ENCODE measurements at regions not wholly inside any gene's neighbourhood (a gene's known extent, or its start where the extent isn't known, plus 50 kb on each side); places are given as distances from the start of the nearest gene placed in this dataset.
"Not testable (repeated sequence)": the region's sequence is repeated elsewhere in the genome, so short reads cannot be mapped to it uniquely, and the experiment has no call there.

DNA sequence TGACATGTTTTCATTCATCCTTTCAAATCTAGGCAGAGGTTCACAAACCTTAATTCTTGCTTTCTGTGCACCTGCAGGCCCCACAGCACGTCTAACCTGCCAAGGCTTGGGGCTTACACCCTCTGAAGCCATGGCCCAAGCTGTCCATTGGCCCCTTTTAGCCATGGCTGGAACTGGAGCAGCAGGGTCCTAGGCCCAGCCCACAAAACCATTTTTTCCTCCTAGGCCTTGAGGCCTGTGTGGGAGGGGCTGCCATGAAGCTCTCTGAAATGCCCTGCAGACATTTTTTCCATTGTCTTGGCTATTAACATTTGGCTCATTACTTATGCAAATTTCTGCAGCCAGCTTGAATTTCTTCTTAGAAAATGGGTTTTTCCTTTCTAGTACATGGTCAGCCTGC lies 547.5 kb downstream of the KCNH5 start:
- FAIRE-seq = no peak
- Histone ChIP-seq H3K36me3 (ENCODE audit: control insufficient read depth, insufficient read depth, low read length) (no peaks in the 10 kb centered on the region), H3K4me3 (ENCODE audit: low read depth, low read length) (no peak overlapping the region), H3K27me3 (ENCODE audit: control insufficient read depth, insufficient read depth, low read length) (no peaks in the 10 kb centered on the region)
- TF ChIP-seq, protein P1, sequence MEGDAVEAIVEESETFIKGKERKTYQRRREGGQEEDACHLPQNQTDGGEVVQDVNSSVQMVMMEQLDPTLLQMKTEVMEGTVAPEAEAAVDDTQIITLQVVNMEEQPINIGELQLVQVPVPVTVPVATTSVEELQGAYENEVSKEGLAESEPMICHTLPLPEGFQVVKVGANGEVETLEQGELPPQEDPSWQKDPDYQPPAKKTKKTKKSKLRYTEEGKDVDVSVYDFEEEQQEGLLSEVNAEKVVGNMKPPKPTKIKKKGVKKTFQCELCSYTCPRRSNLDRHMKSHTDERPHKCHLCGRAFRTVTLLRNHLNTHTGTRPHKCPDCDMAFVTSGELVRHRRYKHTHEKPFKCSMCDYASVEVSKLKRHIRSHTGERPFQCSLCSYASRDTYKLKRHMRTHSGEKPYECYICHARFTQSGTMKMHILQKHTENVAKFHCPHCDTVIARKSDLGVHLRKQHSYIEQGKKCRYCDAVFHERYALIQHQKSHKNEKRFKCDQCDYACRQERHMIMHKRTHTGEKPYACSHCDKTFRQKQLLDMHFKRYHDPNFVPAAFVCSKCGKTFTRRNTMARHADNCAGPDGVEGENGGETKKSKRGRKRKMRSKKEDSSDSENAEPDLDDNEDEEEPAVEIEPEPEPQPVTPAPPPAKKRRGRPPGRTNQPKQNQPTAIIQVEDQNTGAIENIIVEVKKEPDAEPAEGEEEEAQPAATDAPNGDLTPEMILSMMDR (IDR thresholded peaks at IDR 0.05; ENCODE audit: insufficient read depth, low read length, severe bottlenecking) = no peak
- DNase-seq (ENCODE audit: low read depth) = no peak

DNA sequence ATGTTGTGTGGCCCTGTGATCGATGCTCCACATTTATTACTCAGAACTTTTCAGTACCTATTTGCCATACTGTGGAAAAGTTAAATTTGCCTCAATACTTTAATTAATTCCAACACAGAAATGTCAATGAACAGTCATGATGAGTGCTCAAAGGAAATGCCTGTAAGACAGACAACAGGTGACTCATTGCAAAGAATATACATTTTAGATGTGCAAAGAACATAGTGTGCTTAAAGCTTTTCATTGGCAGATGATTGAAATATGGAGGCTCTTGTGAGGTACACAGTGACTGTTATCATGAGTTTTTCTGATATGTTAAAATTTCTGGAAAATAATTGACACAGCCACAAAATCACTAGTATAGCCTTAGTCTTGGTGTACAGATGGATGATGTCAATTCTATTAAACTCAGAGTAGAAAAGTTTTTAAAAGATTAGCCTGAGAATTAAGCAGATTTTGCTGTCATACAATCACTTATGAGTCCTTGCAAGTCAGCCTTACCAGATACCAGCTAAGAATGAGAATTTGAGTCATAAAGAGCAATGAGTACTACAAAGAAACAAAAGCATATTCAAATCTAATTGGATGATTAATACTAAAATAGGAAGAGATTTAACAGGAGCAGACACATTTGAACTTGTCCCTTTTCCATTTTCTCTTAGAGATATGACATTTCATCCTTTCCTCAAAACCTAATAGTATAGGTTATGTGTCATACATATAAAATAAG lies 544.1 kb downstream of the KCNH5 start:
- FAIRE-seq (no peak), DNase-seq (ENCODE audit: low read depth) (peak; percentile 83)

DNA sequence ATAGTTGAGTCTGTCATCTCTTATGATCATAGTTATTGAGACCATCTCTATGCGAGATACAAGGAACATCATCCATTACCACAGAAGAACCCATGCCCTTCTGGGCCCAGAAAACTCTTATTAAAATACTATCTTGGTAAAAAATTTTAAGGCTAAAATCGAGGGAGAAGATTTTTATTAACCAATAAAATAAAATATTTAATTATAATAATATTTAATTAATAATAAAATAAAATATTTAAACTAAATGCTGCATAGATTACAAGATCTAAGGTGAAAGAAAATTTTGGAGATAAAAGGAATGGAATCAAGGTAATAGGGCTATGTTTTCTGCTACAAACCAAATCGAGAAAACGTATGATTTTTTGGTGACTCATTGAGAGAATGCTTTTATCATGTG lies 540.2 kb downstream of the KCNH5 start:
- FAIRE-seq (no peak), DNase-seq (ENCODE audit: low read depth) (no peak)
- H3K27me3 ChIP-seq (ENCODE audit: control insufficient read depth, insufficient read depth, low read length) = no peaks in the 10 kb centered on the region
- H3K36me3 ChIP-seq (ENCODE audit: control insufficient read depth, insufficient read depth, low read length) = no peaks in the 10 kb centered on the region
- no peak overlapping the region for H3K4me3 ChIP-seq (ENCODE audit: low read depth, low read length)
- TF ChIP-seq, protein P1 (IDR thresholded peaks at IDR 0.05; ENCODE audit: insufficient read depth, low read length, severe bottlenecking) = no peak

More for the DNA sequence above, 544.1 kb downstream of the KCNH5 start:
- H3K36me3 ChIP-seq (ENCODE audit: control insufficient read depth, insufficient read depth, low read length) = no peaks in the 10 kb centered on the region
- H3K4me3 ChIP-seq (ENCODE audit: low read depth, low read length) = no peak overlapping the region
- TF ChIP-seq, protein P1 (IDR thresholded peaks at IDR 0.05; ENCODE audit: insufficient read depth, low read length, severe bottlenecking) = no peak
- H3K27me3 ChIP-seq (ENCODE audit: control insufficient read depth, insufficient read depth, low read length) = no peaks in the 10 kb centered on the region

DNA sequence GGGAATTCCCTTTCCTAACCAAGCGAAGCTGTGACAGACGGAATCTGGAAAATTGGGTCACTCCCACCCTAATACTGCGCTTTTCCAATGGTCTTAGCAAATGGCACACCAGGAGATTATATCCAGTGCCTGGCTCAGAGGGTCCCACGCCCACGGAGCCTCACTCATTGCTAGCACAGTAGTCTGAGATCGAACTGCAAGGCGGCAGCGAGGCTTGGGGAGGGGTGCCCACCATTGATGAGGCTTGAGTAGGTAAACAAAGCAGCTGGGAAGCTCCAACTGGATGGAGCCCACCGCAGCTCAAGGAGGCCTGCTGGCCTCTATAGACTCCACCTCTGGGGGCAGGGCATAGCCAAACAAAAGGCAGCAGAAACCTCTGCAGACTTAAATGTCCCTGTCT lies 523.9 kb downstream of the KCNH5 start:
- not testable (repeated sequence) for DNase-seq (ENCODE audit: low read depth); H3K36me3 ChIP-seq (ENCODE audit: control insufficient read depth, insufficient read depth, low read length); H3K4me3 ChIP-seq (ENCODE audit: low read depth, low read length); FAIRE-seq; H3K27me3 ChIP-seq (ENCODE audit: control insufficient read depth, insufficient read depth, low read length)

DNA sequence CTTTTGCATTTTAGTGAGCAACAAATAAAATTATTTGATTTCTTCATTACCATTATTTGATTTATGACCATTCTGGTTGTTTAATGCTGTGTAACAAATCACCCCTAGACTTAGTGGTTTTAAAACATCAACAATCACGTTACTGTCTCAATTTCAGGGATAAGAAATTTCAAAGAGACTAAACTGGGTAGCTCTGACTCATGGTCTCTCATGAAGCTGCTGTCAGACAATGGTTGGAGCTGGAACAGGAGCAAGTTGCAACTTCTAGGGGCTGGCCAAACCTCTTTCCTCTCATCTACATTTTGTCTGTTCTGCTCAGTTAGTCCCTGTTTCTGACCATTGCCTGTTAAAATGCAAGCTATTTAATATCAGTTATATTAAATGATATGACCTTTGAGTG lies 517.0 kb downstream of the KCNH5 start:
- DNase-seq (ENCODE audit: low read depth) (peak; percentile 17), FAIRE-seq (no peak)
- H3K27me3 ChIP-seq (ENCODE audit: control insufficient read depth, insufficient read depth, low read length) = no peaks in the 10 kb centered on the region
- H3K36me3 ChIP-seq (ENCODE audit: control insufficient read depth, insufficient read depth, low read length) = no peaks in the 10 kb centered on the region
- no peak overlapping the region for H3K4me3 ChIP-seq (ENCODE audit: low read depth, low read length)
- TF ChIP-seq, protein P1 (IDR thresholded peaks at IDR 0.05; ENCODE audit: insufficient read depth, low read length, severe bottlenecking) = no peak

DNA sequence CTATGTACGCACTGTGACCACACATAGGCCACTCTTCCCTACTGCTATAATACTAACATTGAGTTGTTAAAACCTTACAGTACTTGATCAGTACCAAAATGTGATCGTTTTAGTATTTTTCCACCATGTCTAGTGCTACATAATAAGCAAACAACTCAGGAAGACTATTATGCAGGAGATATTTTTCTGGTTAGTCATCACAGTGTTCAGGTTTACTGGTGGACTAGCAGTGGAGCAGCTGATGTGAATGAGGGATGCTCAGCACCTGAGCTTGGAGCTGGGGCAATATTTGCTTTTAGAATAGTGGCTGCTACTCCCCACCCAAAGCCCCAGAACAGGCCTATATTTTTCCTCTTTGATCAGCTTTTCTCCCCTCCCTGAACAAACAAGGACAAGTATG lies 513.1 kb downstream of the KCNH5 start:
- no peaks in the 10 kb centered on the region for H3K27me3 ChIP-seq (ENCODE audit: control insufficient read depth, insufficient read depth, low read length)
- FAIRE-seq = peak; percentile 80
- no peaks in the 10 kb centered on the region for H3K36me3 ChIP-seq (ENCODE audit: control insufficient read depth, insufficient read depth, low read length)
- TF ChIP-seq, protein P1 (IDR thresholded peaks at IDR 0.05; ENCODE audit: insufficient read depth, low read length, severe bottlenecking) = no peak
- no peak overlapping the region for H3K4me3 ChIP-seq (ENCODE audit: low read depth, low read length)
- peak; percentile 58 for DNase-seq (ENCODE audit: low read depth)

Data from bronchial epithelial cell (primary cell).